Activated T-helper 9 cell treated with anti-CD3 and anti-CD28 coated beads, Interleukin-2, amount 50 U/mL, for 16 hours (primary cell): ENCODE measurements at regions not wholly inside any gene's neighbourhood (a gene's known extent, or its start where the extent isn't known, plus 50 kb on each side); places are given as distances from the start of the nearest gene placed in this dataset.

Experiments
- DNase-seq: peaks from one replicate; pipeline ENCODE4 v3.0.0-alpha.2; 2020; ENCODE audit warnings: low read depth

GRCh38 chr10:2858452-2858851 is 208.9 kb upstream of the PFKP start:
- DNase-seq = no peak

GRCh38 chr10:2856598-2856997 is 210.8 kb upstream of the PFKP start:
- no peak for DNase-seq

- DNase-seq = no peak
Observed at GRCh38 chr10:2852574-2853323, 214.6 kb upstream of the PFKP start.

- no peak for DNase-seq
Observed at GRCh38 chr10:2851566-2851965, 215.8 kb upstream of the PFKP start.

GRCh38 chr10:2850202-2850601 is 217.1 kb upstream of the PFKP start:
- no peak for DNase-seq

GRCh38 chr10:2844925-2845324 is 222.4 kb upstream of the PFKP start:
- DNase-seq = no peak

- no peak for DNase-seq
Observed at GRCh38 chr10:2839081-2839725, 228.1 kb upstream of the PFKP start.

- no peak for DNase-seq
Observed at GRCh38 chr10:2837674-2838073, 229.7 kb upstream of the PFKP start.

- no peak for DNase-seq
Observed at GRCh38 chr10:2836921-2837662, 230.3 kb upstream of the PFKP start.

- DNase-seq = no peak
Observed at GRCh38 chr10:2834214-2834613, 233.1 kb upstream of the PFKP start.

GRCh38 chr10:2831509-2831908 is 235.8 kb upstream of the PFKP start:
- DNase-seq = no peak

GRCh38 chr10:2828741-2829140 is 238.6 kb upstream of the PFKP start:
- DNase-seq = no peak

GRCh38 chr10:2826675-2827074 is 240.7 kb upstream of the PFKP start:
- DNase-seq = no peak

- DNase-seq = no peak
Observed at GRCh38 chr10:2825841-2826240, 241.5 kb upstream of the PFKP start.

GRCh38 chr10:2817940-2818636 is 249.3 kb upstream of the PFKP start:
- no peak for DNase-seq

GRCh38 chr10:2813693-2814092 is 253.7 kb upstream of the PFKP start:
- DNase-seq = no peak

GRCh38 chr10:2813286-2813685 is 254.1 kb upstream of the PFKP start:
- DNase-seq = no peak

- DNase-seq = no peak
Observed at GRCh38 chr10:2812631-2813030, 254.7 kb upstream of the PFKP start.

- DNase-seq = no peak
Observed at GRCh38 chr10:2800178-2800577, 267.2 kb upstream of the PFKP start.

GRCh38 chr10:2798336-2799022 is 268.9 kb upstream of the PFKP start:
- no peak for DNase-seq

GRCh38 chr10:2791774-2792443 is 275.4 kb upstream of the PFKP start:
- no peak for DNase-seq
